H1 (cell line): ENCODE measurements at regions not wholly inside any gene's neighbourhood (a gene's known extent, or its start where the extent isn't known, plus 50 kb on each side); places are given as distances from the start of the nearest gene placed in this dataset.

Experiments
- CTCF ChIA-PET: fragments of 300-600 bp; sonication (Branson Sonifier 250); formaldehyde crosslinking; loops from one replicate; lab custom pipeline; 2021; ENCODE audit not compliant: partially characterized antibody; lab: Charles Lee
- POLR2A ChIA-PET: fragments of 300-600 bp; sonication (Branson Sonifier 250); formaldehyde crosslinking; loops from one replicate; lab custom pipeline; 2021; ENCODE audit warnings: inconsistent platforms; ENCODE audit not compliant: partially characterized antibody; lab: Charles Lee
- DNase-seq, 2 experiments: peaks; one replicate each; pipeline versions ENCODE4 v3.0.0 to v3.0.0-alpha.2; 2010 to 2022; ENCODE audit warnings: low spot score in 2 of 2, low read depth in 1 of 2, mixed read lengths in 1 of 2
- FAIRE-seq: peaks from 2 replicates; lab custom pipeline; 2011; peaks lifted over from hg19 to GRCh38; lab: Jason Lieb, UNC
- H2AFZ ChIP-seq: 2 replicates; pipeline ENCODE4 v1.8.1; 2012; ENCODE audit warnings: low read length, inconsistent platforms
- H2AK5ac ChIP-seq: 2 replicates; pipeline ENCODE4 v1.6.1; 2013; ENCODE audit warnings: low read depth, low read length
- H2BK120ac ChIP-seq: replicated peaks from 2 replicates; pipeline ENCODE3; 2013; ENCODE audit warnings: low read depth, low read length, inconsistent platforms
- H2BK12ac ChIP-seq: 2 replicates; pipeline ENCODE4 v1.6.1; 2013; ENCODE audit warnings: low read depth, low read length
- H2BK15ac ChIP-seq: 2 replicates; pipeline ENCODE4 v1.6.1; 2013; ENCODE audit warnings: low read length
- H2BK20ac ChIP-seq: 2 replicates; pipeline ENCODE4 v1.6.1; 2013; ENCODE audit warnings: low read length
- H2BK5ac ChIP-seq: 2 replicates; pipeline ENCODE4 v1.6.1; 2013; ENCODE audit warnings: low read depth, low read length
- H3K14ac ChIP-seq: 2 replicates; pipeline ENCODE4 v1.6.1; 2013; ENCODE audit warnings: inconsistent platforms; ENCODE audit not compliant: insufficient read length
- H3K18ac ChIP-seq: 2 replicates; pipeline ENCODE4 v1.6.1; 2013; ENCODE audit warnings: low read length; ENCODE audit errors: extremely low read depth
- H3K23ac ChIP-seq: 2 replicates; pipeline ENCODE4 v1.6.1; 2013; ENCODE audit warnings: inconsistent platforms; ENCODE audit not compliant: insufficient read length
- H3K23me2 ChIP-seq: 2 replicates; pipeline ENCODE4 v1.6.1; 2013; ENCODE audit warnings: low read depth, low read length
- H3K27ac ChIP-seq: 2 replicates; pipeline ENCODE4 v1.6.1; 2011; ENCODE audit warnings: low read depth, low read length, inconsistent platforms
- H3K27me3 ChIP-seq, 4 experiments: replicated peaks in 1 of 4; 1 replicate in 1 of 4; 2 replicates in 3 of 4; pipeline versions ENCODE4 v1.6.1 to v1.8.1; 2011 to 2013; ENCODE audit warnings: low read length in 3 of 4, mild to moderate bottlenecking in 3 of 4, inconsistent platforms in 2 of 4, mixed read lengths in 2 of 4, moderate library complexity in 1 of 4; ENCODE audit not compliant: control insufficient read depth in 3 of 4, insufficient read depth in 3 of 4; ENCODE audit errors: extremely low read depth in 1 of 4
- H3K36me3 ChIP-seq, 4 experiments: 2 replicates each; pipeline versions ENCODE4 v1.6.1 to v1.8.1; 2011 to 2013; ENCODE audit warnings: mild to moderate bottlenecking in 4 of 4, low read length in 3 of 4, moderate library complexity in 2 of 4, control low read depth in 1 of 4, inconsistent platforms in 1 of 4; ENCODE audit not compliant: insufficient read depth in 4 of 4, control insufficient read depth in 2 of 4
- H3K4ac ChIP-seq: replicated peaks from 2 replicates; pipeline ENCODE3; 2013; ENCODE audit warnings: low read length, low read depth, mixed read lengths, inconsistent platforms; ENCODE audit not compliant: insufficient read length
- H3K4me1 ChIP-seq, 4 experiments: replicated peaks in 1 of 4; 1 replicate in 1 of 4; 2 replicates in 3 of 4; pipeline versions ENCODE4 v1.6.1 to v1.8.1; 2011 to 2013; ENCODE audit warnings: low read length in 3 of 4, inconsistent platforms in 2 of 4, mixed read lengths in 1 of 4; ENCODE audit not compliant: insufficient read depth in 4 of 4, control insufficient read depth in 3 of 4
- H3K4me2 ChIP-seq, 2 experiments: 2 replicates each; pipeline versions ENCODE4 v1.6.1 to v1.8.1; 2011 to 2013; ENCODE audit warnings: low read depth in 2 of 2, low read length in 2 of 2, control low read depth in 1 of 2, inconsistent platforms in 1 of 2, mild to moderate bottlenecking in 1 of 2; ENCODE audit not compliant: insufficient read depth in 1 of 2
- H3K4me3 ChIP-seq, 4 experiments: fragments of 200-600, 300-600 bp in 1 of 4; sonication (generic), shearing (Covaris generic), sonication (Bioruptor Twin) in 1 of 4; 2 replicates each; pipeline versions ENCODE4 v1.5.1 to v1.8.1; 2011 to 2016; ENCODE audit warnings: low read length in 4 of 4, low read depth in 3 of 4, control low read depth in 2 of 4, inconsistent platforms in 2 of 4, mild to moderate bottlenecking in 2 of 4, mixed read lengths in 1 of 4, moderate library complexity in 1 of 4; ENCODE audit not compliant: insufficient read depth in 2 of 4; ENCODE audit errors: extremely low read depth in 1 of 4
- H3K56ac ChIP-seq: replicated peaks from 2 replicates; pipeline ENCODE3; 2013; ENCODE audit warnings: low read depth, mild to moderate bottlenecking, mixed read lengths, low read length, inconsistent platforms; ENCODE audit not compliant: insufficient read length
- H3K79me1 ChIP-seq: 2 replicates; pipeline ENCODE4 v1.6.1; 2013; ENCODE audit warnings: low read depth, low read length, control low read depth
- H3K79me2 ChIP-seq, 2 experiments: 2 replicates each; pipeline versions ENCODE4 v1.6.1 to v1.8.1; 2012 to 2013; ENCODE audit warnings: low read length in 2 of 2, mild to moderate bottlenecking in 2 of 2, inconsistent platforms in 1 of 2; ENCODE audit not compliant: insufficient read depth in 2 of 2, control insufficient read depth in 1 of 2
- H3K9ac ChIP-seq, 4 experiments: replicated peaks in 1 of 4; 1 replicate in 1 of 4; 2 replicates in 3 of 4; pipeline versions ENCODE4 v1.6.1 to v1.8.1; 2011 to 2013; ENCODE audit warnings: low read depth in 3 of 4, low read length in 3 of 4, control low read depth in 2 of 4, mild to moderate bottlenecking in 2 of 4, moderate library complexity in 2 of 4, inconsistent platforms in 1 of 4; ENCODE audit errors: extremely low read depth in 1 of 4
- H3K9me3 ChIP-seq, 2 experiments: 2 replicates each; pipeline versions ENCODE4 v1.6.1 to v1.8.1; 2012 to 2013; ENCODE audit warnings: mild to moderate bottlenecking in 2 of 2, moderate library complexity in 2 of 2, control low read depth in 1 of 2, inconsistent platforms in 1 of 2, low read depth in 1 of 2, low read length in 1 of 2, mixed read lengths in 1 of 2; ENCODE audit not compliant: insufficient read depth in 2 of 2
- H4K20me1 ChIP-seq, 2 experiments: replicated peaks in 1 of 2; 2 replicates each; pipeline versions ENCODE3 to v1.8.1; 2011 to 2013; ENCODE audit warnings: inconsistent platforms in 2 of 2, low read length in 2 of 2, mild to moderate bottlenecking in 1 of 2; ENCODE audit not compliant: insufficient read depth in 2 of 2, control insufficient read depth in 1 of 2
- H4K5ac ChIP-seq: 2 replicates; pipeline ENCODE4 v1.6.1; 2013; ENCODE audit warnings: low read length, low read depth, mixed read lengths, inconsistent platforms; ENCODE audit not compliant: insufficient read length
- H4K8ac ChIP-seq: 2 replicates; pipeline ENCODE4 v1.8.0; 2013; ENCODE audit warnings: mild to moderate bottlenecking, moderate library complexity, low read length, inconsistent platforms; ENCODE audit not compliant: insufficient read depth; ENCODE audit errors: extremely low read depth
- H4K91ac ChIP-seq: replicated peaks from 2 replicates; pipeline ENCODE3; 2013; ENCODE audit warnings: low read length, mixed read lengths, inconsistent platforms; ENCODE audit not compliant: insufficient read length
- E2F6 ChIP-seq: IDR thresholded peaks from 2 replicates; pipeline ENCODE4 v1.6.1; 2012; ENCODE audit warnings: inconsistent platforms
- EGR1 ChIP-seq: IDR thresholded peaks from 2 replicates; pipeline ENCODE4 v1.6.1; 2011; ENCODE audit warnings: low read depth, low read length, borderline replicate concordance
- EP300 ChIP-seq, 2 experiments: IDR thresholded peaks; 1 replicate in 1 of 2; 2 replicates in 1 of 2; pipeline ENCODE4 v1.6.1; 2011 to 2012; ENCODE audit warnings: low read depth in 2 of 2, low read length in 2 of 2, mild to moderate bottlenecking in 2 of 2, borderline replicate concordance in 1 of 2, inconsistent platforms in 1 of 2, moderate library complexity in 1 of 2
- SP4 ChIP-seq: IDR thresholded peaks from 2 replicates; pipeline ENCODE4 v1.6.1; 2012; ENCODE audit warnings: low read length, inconsistent platforms
- WGBS, 2 experiments: shearing (Covaris generic) in 1 of 2; methylation state at CpG; one replicate each; pipeline versions ENCODE4 v1.1.6 to v1.1.7; 2013 to 2015; ENCODE audit warnings: low lambda C conversion rate in 2 of 2, mixed read lengths in 2 of 2, inconsistent platforms in 1 of 2, low coverage in 1 of 2, missing lambda C conversion rate in 1 of 2; ENCODE audit not compliant: insufficient replicate concordance in 2 of 2, insufficient coverage in 1 of 2, insufficient read length in 1 of 2; ENCODE audit errors: extremely low coverage in 1 of 2, missing lambda C conversion rate in 1 of 2; 5-methylcytosine and 5-hydroxymethylcytosine counted together

DNA sequence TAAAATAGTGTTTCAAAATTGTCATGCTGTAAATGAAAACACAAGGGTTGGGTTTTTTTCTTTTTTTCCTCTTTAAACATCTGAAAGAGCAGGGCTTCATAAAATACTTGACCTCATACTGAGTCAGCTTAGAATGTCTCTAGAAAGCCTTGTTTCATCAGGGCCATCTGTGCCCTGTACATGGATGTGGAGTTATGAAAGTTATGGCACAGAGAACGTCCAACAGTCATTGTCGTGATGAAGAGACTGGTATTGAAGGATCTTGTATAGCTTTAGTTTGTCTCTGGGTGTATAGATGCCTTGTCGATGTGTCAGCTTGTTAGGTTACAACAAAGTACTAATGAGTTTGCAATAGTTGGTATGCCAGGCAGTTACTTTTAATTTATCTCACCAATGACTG is 127.3 kb downstream of the FAM204A start:
- Histone ChIP-seq H4K91ac (no peak overlapping the region), H2BK5ac (no peak overlapping the region), H3K4ac (no peak overlapping the region), H3K14ac (no peak overlapping the region), H4K8ac (no peak overlapping the region), H3K9me3 (no peaks in the 10 kb centered on the region), H3K18ac (no peak overlapping the region), H2AFZ (no peak overlapping the region), H3K79me1 (no peaks in the 10 kb centered on the region), H2BK15ac (no peak overlapping the region), H2BK12ac (no peak overlapping the region), H2BK20ac (no peak overlapping the region), H3K9ac (no peak overlapping the region), H2BK120ac (no peak overlapping the region), H3K56ac (no peak overlapping the region), H3K4me3 (no peak overlapping the region)
- FAIRE-seq, result no peak
- 88% methylated on average over 3 of the region's 3 CpGs; no CpG with 5 or more reads in 1 of the 2 experiments for WGBS, 2 experiments
- POLR2A ChIA-PET, result no interaction called here
- TF ChIP-seq E2F6 (no peak), EP300 (IDR thresholded peaks at IDR 0.05; ENCODE audit: borderline replicate concordance in 1 of 2, low read depth in 2 of 2, low read length in 2 of 2) (no peak), SP4 (no peak), EGR1 (no peak)
- TF ChIP-seq, all 59 proteins: peak for 0
- H3K23ac ChIP-seq, result no peak overlapping the region
- no peak overlapping the region for H4K5ac ChIP-seq
- H3K79me2 ChIP-seq, result no peaks in the 10 kb centered on the region
- no peaks in the 10 kb centered on the region for H3K4me1 ChIP-seq
- H3K27me3 ChIP-seq, result no peaks in the 10 kb centered on the region
- no peaks in the 10 kb centered on the region for H3K36me3 ChIP-seq
- DNase-seq, result no peak
- H4K20me1 ChIP-seq, result peaks cover 0 to 2% of the 10 kb centered on the region in 2 experiments
- no peak overlapping the region for H3K4me2 ChIP-seq
- H3K23me2 ChIP-seq, result no peaks in the 10 kb centered on the region
- no peak overlapping the region for H3K27ac ChIP-seq
- no peak overlapping the region for H2AK5ac ChIP-seq
- CTCF ChIA-PET, result interaction anchor here (1.3 to 1.9 kb wide), 2 partner anchors 27 to 701 kb away, joined by 4 to 9 read pairs; no protein-coding TSS in a partner anchor
